ENCODE measurements at regions not wholly inside any gene's neighbourhood (a gene's known extent, or its start where the extent isn't known, plus 50 kb on each side); places are given as distances from the start of the nearest gene placed in this dataset.

GRCh38 chr4:137957806-137958205 lies 284.3 kb downstream of the SLC7A11 start:
- no peak for TF ChIP-seq CTCF (IDR thresholded peaks at IDR 0.05)
- TF ChIP-seq POLR2A (IDR thresholded peaks at IDR 0.05): no peak
